ENCODE measurements at regions not wholly inside any gene's neighbourhood (a gene's known extent, or its start where the extent isn't known, plus 50 kb on each side); places are given as distances from the start of the nearest gene placed in this dataset.

GRCh38 chr3:19030522-19030839 is 117.8 kb upstream of the KCNH8 start:
- TF ChIP-seq TCF12 (IDR thresholded peaks at IDR 0.05; ENCODE audit: low read depth) (no peak), REST (IDR thresholded peaks at IDR 0.05; ENCODE audit: low read depth) (no peak), EP300 (IDR thresholded peaks at IDR 0.05; ENCODE audit: borderline replicate concordance) (no peak), CEBPB (IDR thresholded peaks at IDR 0.05) (no peak), MAX (IDR thresholded peaks at IDR 0.05) (no peak), FOXM1 (IDR thresholded peaks at IDR 0.05; ENCODE audit: borderline replicate concordance, low read depth) (no peak)

All from Ishikawa (cell line).